ENCODE measurements at regions not wholly inside any gene's neighbourhood (a gene's known extent, or its start where the extent isn't known, plus 50 kb on each side); places are given as distances from the start of the nearest gene placed in this dataset.

- no peak for TF ChIP-seq RNF2 (IDR thresholded peaks at IDR 0.05; ENCODE audit: borderline replicate concordance, low read depth, low read length, missing control alignments, poor library complexity, severe bottlenecking)
- no peak for TF ChIP-seq MAFK (IDR thresholded peaks at IDR 0.05; ENCODE audit: low read depth, low read length)
- TF ChIP-seq NRF1 (IDR thresholded peaks at IDR 0.05; ENCODE audit: low read depth, low read length), result no peak
These were observed 408.6 kb downstream of the CAAP1 start (continued) for GRCh38 chr9:26483991-26484390.
